ENCODE measurements at regions not wholly inside any gene's neighbourhood (a gene's known extent, or its start where the extent isn't known, plus 50 kb on each side); places are given as distances from the start of the nearest gene placed in this dataset.

GRCh38 chr5:61701877-61702602 lies 370.0 kb downstream of the ZSWIM6 start:
- no peak overlapping the region for H2BK120ac ChIP-seq (replicated peaks; ENCODE audit: low read depth, low read length)
- H4K20me1 ChIP-seq (replicated peaks in 1 of 2; ENCODE audit: control insufficient read depth in 1 of 2, insufficient read depth in 2 of 2, low read length in 2 of 2): no peaks in the 10 kb centered on the region
- no peak overlapping the region for H2AFZ ChIP-seq (ENCODE audit: low read length)
- DNase-seq (ENCODE audit: low read depth in 1 of 2, low spot score in 2 of 2): no peak
- no peak overlapping the region for H3K23ac ChIP-seq (ENCODE audit: insufficient read length)
- H3K79me1 ChIP-seq (ENCODE audit: low read depth, low read length): no peaks in the 10 kb centered on the region
- CTCF ChIA-PET (ENCODE audit: partially characterized antibody): interaction anchor here (1.0 to 1.9 kb wide), 3 partner anchors 16 to 67 kb away, joined by 3 to 9 read pairs (median 5); no protein-coding TSS in a partner anchor
- no peak overlapping the region for H3K4me2 ChIP-seq (ENCODE audit: insufficient read depth in 1 of 2, low read depth in 2 of 2, low read length in 2 of 2)
- no peak overlapping the region for H4K8ac ChIP-seq (ENCODE audit: extremely low read depth, insufficient read depth, low read length)
- H2BK15ac ChIP-seq (ENCODE audit: low read length): no peak overlapping the region
- no peak overlapping the region for H4K91ac ChIP-seq (replicated peaks; ENCODE audit: insufficient read length, low read length)
- H3K18ac ChIP-seq (ENCODE audit: extremely low read depth, low read length): no peak overlapping the region
- 91% methylated on average over 4 of the region's 4 CpGs; no CpG with 5 or more reads in 1 of the 2 experiments for WGBS, 2 experiments (ENCODE audit: extremely low coverage in 1 of 2, insufficient coverage in 1 of 2, insufficient read length in 1 of 2, insufficient replicate concordance in 2 of 2, low coverage in 1 of 2, low lambda C conversion rate in 2 of 2, missing lambda C conversion rate in 1 of 2)
- no peak overlapping the region for H2BK12ac ChIP-seq (ENCODE audit: low read depth, low read length)
- no peak overlapping the region for H3K9ac ChIP-seq (replicated peaks in 1 of 4; ENCODE audit: extremely low read depth in 1 of 4, low read depth in 3 of 4, low read length in 3 of 4)
- no peaks in the 10 kb centered on the region for H3K36me3 ChIP-seq (ENCODE audit: control insufficient read depth in 2 of 4, insufficient read depth in 4 of 4, low read length in 3 of 4)
- H3K14ac ChIP-seq (ENCODE audit: insufficient read length): no peak overlapping the region
- H2AK5ac ChIP-seq (ENCODE audit: low read depth, low read length): no peak overlapping the region
- TF ChIP-seq RFX5 (IDR thresholded peaks at IDR 0.05; ENCODE audit: borderline replicate concordance, low read depth, low read length) (no peak), JUND (IDR thresholded peaks at IDR 0.05; ENCODE audit: low read length) (no peak), KDM1A (IDR thresholded peaks at IDR 0.05; ENCODE audit: borderline replicate concordance, low read length) (no peak)
- H2BK20ac ChIP-seq (ENCODE audit: low read length): no peak overlapping the region
- H3K9me3 ChIP-seq (ENCODE audit: insufficient read depth in 2 of 2, low read depth in 1 of 2, low read length in 1 of 2): no peaks in the 10 kb centered on the region
- POLR2A ChIA-PET (ENCODE audit: partially characterized antibody): no interaction called here
- H3K4me3 ChIP-seq (ENCODE audit: extremely low read depth in 1 of 4, insufficient read depth in 2 of 4, low read depth in 3 of 4, low read length in 4 of 4): no peak overlapping the region
- no peaks in the 10 kb centered on the region for H3K27me3 ChIP-seq (replicated peaks in 1 of 4; ENCODE audit: control insufficient read depth in 3 of 4, extremely low read depth in 1 of 4, insufficient read depth in 3 of 4, low read length in 3 of 4)
- H3K23me2 ChIP-seq (ENCODE audit: low read depth, low read length): no peaks in the 10 kb centered on the region
- FAIRE-seq: no peak
- no peak overlapping the region for H4K5ac ChIP-seq (ENCODE audit: insufficient read length, low read depth, low read length)
- H3K4me1 ChIP-seq (replicated peaks in 1 of 4; ENCODE audit: control insufficient read depth in 3 of 4, insufficient read depth in 4 of 4, low read length in 3 of 4): no peaks in the 10 kb centered on the region
- no peak overlapping the region for H2BK5ac ChIP-seq (ENCODE audit: low read depth, low read length)
- H3K4ac ChIP-seq (replicated peaks; ENCODE audit: insufficient read length, low read depth, low read length): no peak overlapping the region
- no peak overlapping the region for H3K27ac ChIP-seq (ENCODE audit: low read depth, low read length)
- H3K79me2 ChIP-seq (ENCODE audit: control insufficient read depth in 1 of 2, insufficient read depth in 2 of 2, low read length in 2 of 2): no peaks in the 10 kb centered on the region
- H3K56ac ChIP-seq (replicated peaks; ENCODE audit: insufficient read length, low read depth, low read length): no peak overlapping the region
